Breast epithelium (tissue), 4 donors: ENCODE measurements at regions not wholly inside any gene's neighbourhood (a gene's known extent, or its start where the extent isn't known, plus 50 kb on each side); places are given as distances from the start of the nearest gene placed in this dataset.

Source experiments
- DNase-seq, 2 donors: peaks; one replicate each; pipeline ENCODE4 v3.0.0-alpha.2; 2019; ENCODE audit warnings: low spot score in 2 of 2
- H3K27ac ChIP-seq, 2 donors: fragments of 200-600 bp; sonication (generic) in 1 of 2; one replicate each; pipeline ENCODE4 v1.5.1; 2016 to 2019; ENCODE audit warnings: mild to moderate bottlenecking in 1 of 2
- H3K27me3 ChIP-seq, 2 donors: fragments of 200-600 bp; sonication (generic) in 1 of 2; one replicate each; pipeline versions ENCODE4 v1.5.1 to v1.6.0; 2017 to 2019; ENCODE audit warnings: control low read depth in 1 of 2, mild to moderate bottlenecking in 1 of 2
- H3K36me3 ChIP-seq: fragments of 200-600 bp; one replicate; pipeline ENCODE4 v1.5.1; 2019
- H3K4me1 ChIP-seq, 2 donors: fragments of 200-600 bp; sonication (generic); one replicate each; pipeline ENCODE4 v1.5.1; 2016 to 2019; ENCODE audit warnings: control low read depth in 1 of 2
- H3K4me3 ChIP-seq, 3 donors: fragments of 200-600 bp; sonication (generic); 1 replicate in 2 of 3; 2 replicates in 1 of 3; pipeline ENCODE4 v1.5.1; 2016 to 2019; ENCODE audit warnings: mild to moderate bottlenecking in 3 of 3, moderate library complexity in 2 of 3
- H3K9me3 ChIP-seq, 2 donors: fragments of 200-600 bp; sonication (generic) in 1 of 2; one replicate each; pipeline ENCODE4 v1.5.1; 2016 to 2019; ENCODE audit warnings: control low read depth in 1 of 2
- POLR2A ChIP-seq: fragments of 450-650 bp; IDR thresholded peaks from one replicate; pipeline ENCODE4 v1.6.1; 2016; ENCODE audit warnings: antibody characterized with exemption, mild to moderate bottlenecking, moderate library complexity
- POLR2AphosphoS5 ChIP-seq, 3 donors: sonication (generic); formaldehyde crosslinking; IDR thresholded peaks; one replicate each; pipeline ENCODE4 v1.6.1; 2017; ENCODE audit warnings: antibody characterized with exemption in 3 of 3
- intact Hi-C: fragments of 100-400 bp; cut with DNase I; formaldehyde crosslinking; loops from one replicate; pipeline ENCODE4 v1.15.1; 2023; ENCODE audit warnings: low total_unique reads
- TF ChIP-seq, protein P1 (sequence below), 3 donors: fragments of 450-650 bp; IDR thresholded peaks; one replicate each; pipeline ENCODE4 v1.5.1; 2016 to 2017; ENCODE audit warnings: antibody characterized with exemption in 3 of 3, mild to moderate bottlenecking in 3 of 3, moderate library complexity in 3 of 3

DNA sequence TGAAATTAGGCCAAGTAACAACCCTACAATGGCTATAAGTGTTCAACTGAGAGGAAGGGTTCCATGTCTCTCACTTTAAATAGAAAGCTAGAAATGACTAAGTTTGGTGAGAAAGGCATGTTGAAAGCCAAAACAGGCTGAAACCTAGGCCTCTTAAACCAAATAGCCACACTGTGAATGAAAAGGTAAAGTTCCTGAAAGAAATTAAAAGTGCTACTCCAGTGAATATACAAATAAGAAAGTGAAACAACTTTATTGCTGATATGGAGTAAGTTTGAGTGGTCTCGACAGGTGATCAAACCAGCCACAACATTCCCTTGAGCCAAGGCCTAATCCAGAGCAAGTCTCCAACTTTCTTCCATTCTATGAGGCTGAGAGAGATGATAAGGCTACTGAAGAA, 209.6 kb downstream of the KLF12 start:
- intact Hi-C loops: no loop called here
- Histone ChIP-seq H3K36me3 (no peaks in the 10 kb centered on the region), H3K9me3 (no peaks in the 10 kb centered on the region), H3K4me3 (no peak overlapping the region), H3K27me3 (no peaks in the 10 kb centered on the region), H3K4me1 (no peaks in the 10 kb centered on the region), H3K27ac (no peak overlapping the region)
- DNase-seq: no peak
- TF ChIP-seq POLR2AphosphoS5 (IDR thresholded peaks at IDR 0.05) (no peak), POLR2A (no peak)

DNA sequence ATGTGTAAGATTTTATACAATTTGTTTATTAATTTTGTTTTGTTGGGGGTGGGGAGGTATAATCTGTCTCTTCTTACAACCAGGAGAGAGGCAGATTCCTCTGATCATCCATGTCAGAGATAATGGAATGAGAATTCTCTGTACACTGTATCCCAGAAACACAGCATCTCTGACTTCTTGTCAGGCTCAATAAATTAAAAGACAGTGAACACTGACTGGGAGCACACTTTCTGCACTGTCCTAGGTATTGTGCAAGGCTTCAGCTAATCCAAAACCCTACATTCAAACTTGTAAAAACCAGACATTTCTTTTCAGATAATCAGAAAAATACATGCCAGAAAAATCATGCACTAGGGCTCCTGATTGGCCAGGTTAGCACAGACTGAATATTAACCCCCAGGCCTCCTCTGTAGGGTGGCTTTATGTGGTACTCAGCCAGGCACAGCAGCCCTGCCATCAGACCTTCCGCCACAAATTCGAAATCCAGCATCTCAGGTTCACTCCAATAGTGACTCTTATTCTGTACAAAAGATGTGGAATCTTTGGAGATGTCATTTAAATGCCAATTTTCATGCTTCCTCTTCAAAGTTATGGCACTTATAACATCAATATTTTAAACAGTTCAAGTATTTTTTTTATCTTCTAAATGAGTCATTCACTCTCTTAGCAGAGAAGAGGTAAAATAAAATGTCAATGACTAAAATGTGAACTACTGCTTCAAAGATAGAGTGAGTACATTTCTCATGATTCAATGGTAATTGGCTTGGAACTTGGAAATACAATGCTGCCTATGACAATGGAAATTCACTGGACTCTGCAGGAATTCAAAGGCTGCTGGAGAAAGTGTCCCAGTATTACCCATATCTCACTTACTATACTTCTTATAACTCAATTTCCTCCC, 211.5 kb downstream of the KLF12 start:
- intact Hi-C loops: no loop called here
- H3K9me3 ChIP-seq: no peaks in the 10 kb centered on the region
- H3K4me3 ChIP-seq: no peak overlapping the region
- no peak overlapping the region for H3K27ac ChIP-seq
- DNase-seq: no peak
- TF ChIP-seq POLR2AphosphoS5 (IDR thresholded peaks at IDR 0.05): no peak
- TF ChIP-seq POLR2A: no peak
- TF ChIP-seq, protein P1, sequence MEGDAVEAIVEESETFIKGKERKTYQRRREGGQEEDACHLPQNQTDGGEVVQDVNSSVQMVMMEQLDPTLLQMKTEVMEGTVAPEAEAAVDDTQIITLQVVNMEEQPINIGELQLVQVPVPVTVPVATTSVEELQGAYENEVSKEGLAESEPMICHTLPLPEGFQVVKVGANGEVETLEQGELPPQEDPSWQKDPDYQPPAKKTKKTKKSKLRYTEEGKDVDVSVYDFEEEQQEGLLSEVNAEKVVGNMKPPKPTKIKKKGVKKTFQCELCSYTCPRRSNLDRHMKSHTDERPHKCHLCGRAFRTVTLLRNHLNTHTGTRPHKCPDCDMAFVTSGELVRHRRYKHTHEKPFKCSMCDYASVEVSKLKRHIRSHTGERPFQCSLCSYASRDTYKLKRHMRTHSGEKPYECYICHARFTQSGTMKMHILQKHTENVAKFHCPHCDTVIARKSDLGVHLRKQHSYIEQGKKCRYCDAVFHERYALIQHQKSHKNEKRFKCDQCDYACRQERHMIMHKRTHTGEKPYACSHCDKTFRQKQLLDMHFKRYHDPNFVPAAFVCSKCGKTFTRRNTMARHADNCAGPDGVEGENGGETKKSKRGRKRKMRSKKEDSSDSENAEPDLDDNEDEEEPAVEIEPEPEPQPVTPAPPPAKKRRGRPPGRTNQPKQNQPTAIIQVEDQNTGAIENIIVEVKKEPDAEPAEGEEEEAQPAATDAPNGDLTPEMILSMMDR (IDR thresholded peaks at IDR 0.05): no peak
- no peaks in the 10 kb centered on the region for H3K36me3 ChIP-seq
- no peaks in the 10 kb centered on the region for H3K27me3 ChIP-seq
- no peaks in the 10 kb centered on the region for H3K4me1 ChIP-seq

DNA sequence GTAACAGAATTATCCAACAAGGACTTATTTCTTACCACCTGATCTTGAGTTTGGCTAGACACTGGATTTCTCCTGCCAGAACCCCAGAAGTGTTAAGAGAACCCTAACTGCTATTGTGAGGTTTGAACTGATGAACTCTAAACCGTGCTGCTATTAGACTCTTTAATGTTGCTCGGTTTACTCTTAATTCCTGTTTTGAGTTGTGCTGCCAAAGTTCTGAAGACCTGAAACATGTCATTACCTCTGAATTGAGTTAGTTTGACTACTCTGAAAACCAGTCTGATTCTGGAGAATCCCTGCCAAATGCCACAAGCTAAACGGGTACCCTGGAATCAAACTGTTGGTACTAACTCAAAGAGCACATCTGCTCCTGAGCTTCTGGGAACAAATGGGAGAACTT, 215.5 kb downstream of the KLF12 start:
- intact Hi-C loops: no loop called here
- no peak overlapping the region for H3K27ac ChIP-seq
- no peak for DNase-seq
- H3K36me3 ChIP-seq: no peaks in the 10 kb centered on the region
- no peak overlapping the region for H3K4me3 ChIP-seq
- no peaks in the 10 kb centered on the region for H3K9me3 ChIP-seq
- no peak for TF ChIP-seq POLR2A
- no peak for TF ChIP-seq POLR2AphosphoS5 (IDR thresholded peaks at IDR 0.05)
- TF ChIP-seq, protein P1 (IDR thresholded peaks at IDR 0.05): no peak
- H3K4me1 ChIP-seq: no peaks in the 10 kb centered on the region
- H3K27me3 ChIP-seq: no peaks in the 10 kb centered on the region

DNA sequence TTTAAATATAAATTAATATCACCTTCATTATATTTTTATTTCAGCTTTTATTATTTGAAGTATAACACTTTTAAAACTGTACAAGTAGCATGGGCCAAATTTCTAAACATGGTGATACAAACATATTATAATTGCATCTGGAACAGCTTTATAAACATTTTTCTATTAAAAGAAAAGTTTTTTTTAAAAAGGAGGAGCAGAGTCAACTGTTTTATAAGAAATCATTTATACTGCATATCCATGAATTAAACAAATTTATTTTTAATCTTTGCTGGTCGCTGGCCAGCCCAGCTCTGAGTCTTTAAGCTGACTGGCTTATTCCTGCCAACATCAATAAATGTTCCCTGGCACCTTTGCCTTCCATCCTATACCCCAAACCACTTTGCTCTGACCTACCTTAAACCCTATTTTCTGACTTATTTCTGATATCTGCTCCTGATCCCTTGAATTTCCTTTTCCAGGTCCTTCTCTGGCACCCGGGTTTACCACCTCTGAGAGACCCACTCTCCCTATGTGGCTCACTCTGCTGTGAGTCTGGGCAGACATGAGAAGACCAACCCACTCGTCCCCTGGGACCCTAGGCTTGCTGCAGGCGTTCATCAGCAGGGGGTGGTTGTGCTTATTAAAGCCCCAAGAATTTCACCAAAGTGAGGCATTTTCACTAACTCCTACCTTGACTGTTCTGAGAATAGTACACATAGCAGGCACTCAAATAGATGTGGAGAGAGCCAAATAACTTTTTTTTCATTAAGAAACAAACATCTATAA, 220.3 kb downstream of the KLF12 start:
- Histone ChIP-seq H3K27me3 (no peaks in the 10 kb centered on the region), H3K36me3 (no peaks in the 10 kb centered on the region), H3K4me3 (no peak overlapping the region), H3K27ac (no peak overlapping the region), H3K4me1 (no peaks in the 10 kb centered on the region), H3K9me3 (no peaks in the 10 kb centered on the region)
- no peak for DNase-seq
- TF ChIP-seq, protein P1 (IDR thresholded peaks at IDR 0.05): no peak
- TF ChIP-seq POLR2A (no peak), POLR2AphosphoS5 (IDR thresholded peaks at IDR 0.05) (no peak)
- intact Hi-C loops: no loop called here

DNA sequence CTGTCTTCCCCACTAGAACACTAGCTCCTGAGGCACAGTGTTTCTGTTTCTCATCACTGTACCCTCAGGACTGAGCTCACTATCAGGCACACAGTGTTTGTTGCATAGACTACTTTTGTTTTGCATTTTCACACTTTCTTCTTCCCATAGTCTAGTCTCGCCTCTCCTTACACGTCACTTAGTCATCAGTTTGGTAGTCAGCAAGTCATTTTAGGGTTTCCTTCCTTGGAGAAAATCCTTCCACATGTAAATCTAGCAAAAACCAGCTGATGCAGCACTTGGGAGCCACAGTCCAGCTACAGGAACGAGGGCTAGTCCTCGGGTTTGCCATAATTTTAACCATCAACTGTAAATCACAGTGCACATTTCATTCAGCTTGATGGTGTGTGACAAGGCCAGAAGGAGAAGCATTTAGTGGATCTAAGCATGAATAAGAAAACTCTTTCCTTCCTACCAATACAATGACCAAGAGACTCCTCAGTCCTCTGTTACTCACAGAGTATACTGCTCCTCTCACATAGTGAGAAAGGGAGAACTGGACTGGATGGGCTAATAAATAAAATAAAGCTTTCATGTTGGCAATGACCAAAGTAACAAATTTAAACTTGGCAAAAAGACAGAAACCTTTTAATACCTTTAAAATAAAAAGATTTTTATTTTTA, 221.0 kb downstream of the KLF12 start:
- no peak overlapping the region for H3K27ac ChIP-seq
- H3K36me3 ChIP-seq: no peaks in the 10 kb centered on the region

More for the DNA sequence above, 221.0 kb downstream of the KLF12 start:
- Histone ChIP-seq H3K4me1 (no peaks in the 10 kb centered on the region), H3K4me3 (no peak overlapping the region), H3K9me3 (no peaks in the 10 kb centered on the region), H3K27me3 (no peaks in the 10 kb centered on the region)
- no peak for DNase-seq
- intact Hi-C loops: no loop called here
- no peak for TF ChIP-seq POLR2AphosphoS5 (IDR thresholded peaks at IDR 0.05)
- no peak for TF ChIP-seq POLR2A
- TF ChIP-seq, protein P1 (IDR thresholded peaks at IDR 0.05): no peak
